C4-2B (cell line): ENCODE measurements at regions not wholly inside any gene's neighbourhood (a gene's known extent, or its start where the extent isn't known, plus 50 kb on each side); places are given as distances from the start of the nearest gene placed in this dataset.

Experiments
- ZFX ChIP-seq: fragments of 450-650 bp; IDR thresholded peaks from 2 replicates; pipeline ENCODE4 v1.6.1; 2017
- TF ChIP-seq, protein P1 (sequence below): fragments of 450-650 bp; conservative IDR thresholded peaks from 2 replicates; pipeline ENCODE4 v1.5.1; 2017; ENCODE audit warnings: mild to moderate bottlenecking

DNA sequence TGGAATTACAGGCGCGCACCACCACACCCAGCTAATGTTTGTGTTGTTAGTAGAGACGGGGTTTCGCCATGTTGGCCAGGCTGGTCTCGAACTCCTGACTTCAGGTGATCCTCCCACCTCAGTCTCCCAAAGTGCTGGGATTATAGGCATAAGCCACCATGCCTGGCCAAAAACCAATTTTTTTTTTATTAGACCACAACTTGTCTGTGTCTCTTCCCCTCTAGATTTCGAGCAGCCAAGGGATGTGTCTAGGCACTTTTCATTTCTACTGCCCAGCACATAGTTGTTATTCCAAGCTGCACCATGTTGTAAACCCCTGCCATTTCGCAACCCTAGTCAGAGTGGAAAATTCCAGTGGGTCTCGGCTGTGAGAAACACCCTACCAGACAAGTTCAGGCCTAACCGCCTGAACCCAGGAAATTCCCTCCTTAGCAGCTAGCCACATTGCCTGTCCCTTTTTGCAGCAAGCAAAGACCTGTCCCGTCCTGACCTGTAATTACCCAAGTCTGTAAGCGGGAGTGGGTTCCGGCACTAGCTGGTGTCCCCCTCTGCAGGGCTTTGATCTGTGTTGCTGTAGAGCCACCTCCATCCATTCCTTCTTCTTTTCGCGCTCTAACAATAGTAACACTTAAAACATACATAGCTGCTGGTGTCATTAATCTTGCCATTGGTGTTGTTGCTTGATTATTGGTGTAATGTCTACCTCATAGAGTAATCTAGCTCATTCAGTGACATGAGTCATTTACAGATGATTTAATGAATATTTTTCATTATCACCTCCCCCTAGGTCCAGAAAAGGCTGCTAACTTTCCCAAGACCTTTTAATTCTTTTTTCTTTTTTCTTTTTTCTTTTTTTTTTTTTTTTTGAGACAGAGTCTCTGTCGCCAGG is 77.3 kb upstream of the ATF7IP2 start:
- TF ChIP-seq, protein P1, sequence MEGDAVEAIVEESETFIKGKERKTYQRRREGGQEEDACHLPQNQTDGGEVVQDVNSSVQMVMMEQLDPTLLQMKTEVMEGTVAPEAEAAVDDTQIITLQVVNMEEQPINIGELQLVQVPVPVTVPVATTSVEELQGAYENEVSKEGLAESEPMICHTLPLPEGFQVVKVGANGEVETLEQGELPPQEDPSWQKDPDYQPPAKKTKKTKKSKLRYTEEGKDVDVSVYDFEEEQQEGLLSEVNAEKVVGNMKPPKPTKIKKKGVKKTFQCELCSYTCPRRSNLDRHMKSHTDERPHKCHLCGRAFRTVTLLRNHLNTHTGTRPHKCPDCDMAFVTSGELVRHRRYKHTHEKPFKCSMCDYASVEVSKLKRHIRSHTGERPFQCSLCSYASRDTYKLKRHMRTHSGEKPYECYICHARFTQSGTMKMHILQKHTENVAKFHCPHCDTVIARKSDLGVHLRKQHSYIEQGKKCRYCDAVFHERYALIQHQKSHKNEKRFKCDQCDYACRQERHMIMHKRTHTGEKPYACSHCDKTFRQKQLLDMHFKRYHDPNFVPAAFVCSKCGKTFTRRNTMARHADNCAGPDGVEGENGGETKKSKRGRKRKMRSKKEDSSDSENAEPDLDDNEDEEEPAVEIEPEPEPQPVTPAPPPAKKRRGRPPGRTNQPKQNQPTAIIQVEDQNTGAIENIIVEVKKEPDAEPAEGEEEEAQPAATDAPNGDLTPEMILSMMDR: no peak
- no peak for TF ChIP-seq ZFX
